Prostate gland (tissue), 2 donors: ENCODE measurements at regions not wholly inside any gene's neighbourhood (a gene's known extent, or its start where the extent isn't known, plus 50 kb on each side); places are given as distances from the start of the nearest gene placed in this dataset.

Experiments used
- POLR2A ChIP-seq: fragments of 450-650 bp; IDR thresholded peaks from one replicate; pipeline ENCODE4 v1.6.1; 2016; ENCODE audit warnings: antibody characterized with exemption, mild to moderate bottlenecking
- TF ChIP-seq, protein P1 (sequence below), 4 experiments: fragments of 200-600 bp in 2 of 4; fragments of 450-650 bp in 2 of 4; sonication (generic) in 2 of 4; IDR thresholded peaks; 1 replicate in 3 of 4; 2 replicates in 1 of 4; pipeline ENCODE4 v1.5.1; 2016 to 2019; ENCODE audit warnings: antibody characterized with exemption in 4 of 4, mild to moderate bottlenecking in 2 of 4, moderate library complexity in 2 of 4

DNA sequence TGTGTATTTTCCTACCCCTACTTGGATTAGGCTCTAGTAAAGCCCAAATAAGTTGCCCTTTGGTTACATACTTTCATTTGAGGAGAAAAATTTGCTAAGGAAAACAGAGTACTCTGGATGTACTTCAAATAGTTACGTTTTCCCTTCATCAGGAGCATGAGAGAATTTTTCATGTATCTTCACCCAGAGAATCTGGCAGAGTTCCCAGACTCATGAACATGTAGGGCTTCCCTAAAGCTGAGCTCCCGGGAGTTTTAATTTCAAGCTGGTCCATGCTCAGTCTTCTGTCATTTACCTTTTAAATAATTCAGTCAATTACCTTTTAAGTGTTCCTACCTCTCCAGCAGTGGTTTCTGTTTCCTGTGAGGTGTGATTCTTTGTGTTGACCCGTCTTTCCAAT is 367.5 kb upstream of the GRID2 start:
- no peak for TF ChIP-seq POLR2A
- TF ChIP-seq, protein P1, sequence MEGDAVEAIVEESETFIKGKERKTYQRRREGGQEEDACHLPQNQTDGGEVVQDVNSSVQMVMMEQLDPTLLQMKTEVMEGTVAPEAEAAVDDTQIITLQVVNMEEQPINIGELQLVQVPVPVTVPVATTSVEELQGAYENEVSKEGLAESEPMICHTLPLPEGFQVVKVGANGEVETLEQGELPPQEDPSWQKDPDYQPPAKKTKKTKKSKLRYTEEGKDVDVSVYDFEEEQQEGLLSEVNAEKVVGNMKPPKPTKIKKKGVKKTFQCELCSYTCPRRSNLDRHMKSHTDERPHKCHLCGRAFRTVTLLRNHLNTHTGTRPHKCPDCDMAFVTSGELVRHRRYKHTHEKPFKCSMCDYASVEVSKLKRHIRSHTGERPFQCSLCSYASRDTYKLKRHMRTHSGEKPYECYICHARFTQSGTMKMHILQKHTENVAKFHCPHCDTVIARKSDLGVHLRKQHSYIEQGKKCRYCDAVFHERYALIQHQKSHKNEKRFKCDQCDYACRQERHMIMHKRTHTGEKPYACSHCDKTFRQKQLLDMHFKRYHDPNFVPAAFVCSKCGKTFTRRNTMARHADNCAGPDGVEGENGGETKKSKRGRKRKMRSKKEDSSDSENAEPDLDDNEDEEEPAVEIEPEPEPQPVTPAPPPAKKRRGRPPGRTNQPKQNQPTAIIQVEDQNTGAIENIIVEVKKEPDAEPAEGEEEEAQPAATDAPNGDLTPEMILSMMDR (IDR thresholded peaks at IDR 0.05) = no peak
